NCI-H774 (cell line): ENCODE measurements at regions not wholly inside any gene's neighbourhood (a gene's known extent, or its start where the extent isn't known, plus 50 kb on each side); places are given as distances from the start of the nearest gene placed in this dataset.
"Not testable (repeated sequence)": the region's sequence is repeated elsewhere in the genome, so short reads cannot be mapped to it uniquely, and the experiment has no call there.

Experiments used
- DNase-seq: peaks from one replicate; lab custom pipeline; 2025; lab: John Stamatoyannopoulos, UW

DNA sequence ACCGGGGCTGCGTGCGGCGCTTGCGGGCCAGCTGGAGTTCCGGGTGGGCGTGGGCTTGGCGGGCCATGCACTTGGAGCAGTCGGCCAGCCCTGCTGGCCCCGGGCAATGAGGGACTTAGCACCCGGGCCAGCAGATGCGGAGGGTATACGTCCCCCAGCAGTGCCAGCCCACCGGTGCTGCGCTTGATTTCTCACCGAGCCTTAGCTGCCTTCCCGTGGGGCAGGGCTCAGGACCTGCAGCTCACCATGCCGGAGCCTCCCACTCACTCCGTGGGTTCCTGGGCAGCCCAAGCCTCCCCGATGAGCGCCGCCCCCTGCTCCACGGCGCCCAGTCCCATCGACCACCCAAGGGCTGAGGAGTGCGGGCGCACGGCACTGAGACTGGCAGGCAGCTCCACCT lies 51.4 kb upstream of the INPP4B start:
- not testable (repeated sequence) for DNase-seq

- DNase-seq: no peak
These were observed 54.5 kb upstream of the INPP4B start for GRCh38 chr4:142900622-142901021.

GRCh38 chr4:142901166-142901662 lies 55.1 kb upstream of the INPP4B start:
- no peak for DNase-seq

DNA sequence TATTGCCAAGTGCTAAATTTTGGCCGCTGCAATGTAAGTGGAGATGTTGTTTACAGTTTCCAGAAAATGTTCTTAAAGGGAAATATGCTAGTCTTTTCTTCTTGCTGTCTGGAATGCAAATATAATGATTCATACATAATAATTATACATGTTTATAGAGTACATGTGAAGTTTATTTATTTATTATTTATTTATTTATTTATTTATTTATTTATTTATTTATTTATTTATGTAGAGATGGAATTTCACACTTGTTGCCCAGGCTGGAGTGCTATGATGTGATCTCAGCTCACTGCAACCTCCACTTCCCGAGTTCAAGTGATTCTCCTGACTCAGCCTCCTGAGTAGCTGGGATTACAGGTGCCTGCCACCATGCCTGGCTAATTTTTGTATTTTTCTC lies 57.5 kb upstream of the INPP4B start:
- not testable (repeated sequence) for DNase-seq

DNA sequence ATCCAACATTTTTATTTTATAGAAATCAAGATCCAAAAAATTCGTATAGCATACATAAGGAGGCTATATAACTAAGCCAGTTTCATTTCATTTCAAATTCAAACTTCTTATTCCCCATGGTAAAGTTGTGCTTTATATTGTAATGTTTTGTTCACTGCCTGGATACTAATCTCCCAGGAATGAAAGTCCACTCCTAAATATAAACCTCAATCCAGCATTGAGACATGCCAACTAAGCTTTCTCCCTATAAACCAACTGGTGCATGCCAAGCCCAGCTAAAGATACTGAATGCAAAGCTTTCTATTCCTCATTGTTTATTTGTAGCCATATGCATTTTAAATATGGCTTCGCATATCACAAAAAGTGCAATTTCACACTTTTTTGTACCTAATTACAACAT lies 63.8 kb upstream of the INPP4B start:
- no peak for DNase-seq

- DNase-seq: no peak
These were observed 66.9 kb upstream of the INPP4B start for GRCh38 chr4:142913034-142913433.

GRCh38 chr4:142913461-142914030 lies 67.4 kb upstream of the INPP4B start:
- no peak for DNase-seq

DNA sequence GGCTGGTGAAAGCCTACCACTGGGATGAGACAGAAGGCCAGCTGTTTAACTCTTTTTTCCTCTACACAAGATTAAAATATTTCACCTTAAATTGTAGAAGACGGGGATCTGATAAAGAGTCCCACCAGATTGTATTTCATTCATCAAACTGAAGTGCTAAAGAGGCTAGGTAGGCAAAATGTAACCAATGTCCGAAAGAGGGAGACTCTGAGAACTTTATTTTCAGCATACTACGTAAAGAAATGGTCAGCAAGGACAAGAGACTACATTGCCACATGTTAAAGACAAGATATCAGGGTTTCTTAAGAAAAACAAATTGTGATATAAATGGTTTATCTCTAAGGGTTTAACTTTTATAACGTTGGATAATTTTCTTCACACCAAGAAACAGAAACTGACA lies 71.6 kb upstream of the INPP4B start:
- no peak for DNase-seq

DNA sequence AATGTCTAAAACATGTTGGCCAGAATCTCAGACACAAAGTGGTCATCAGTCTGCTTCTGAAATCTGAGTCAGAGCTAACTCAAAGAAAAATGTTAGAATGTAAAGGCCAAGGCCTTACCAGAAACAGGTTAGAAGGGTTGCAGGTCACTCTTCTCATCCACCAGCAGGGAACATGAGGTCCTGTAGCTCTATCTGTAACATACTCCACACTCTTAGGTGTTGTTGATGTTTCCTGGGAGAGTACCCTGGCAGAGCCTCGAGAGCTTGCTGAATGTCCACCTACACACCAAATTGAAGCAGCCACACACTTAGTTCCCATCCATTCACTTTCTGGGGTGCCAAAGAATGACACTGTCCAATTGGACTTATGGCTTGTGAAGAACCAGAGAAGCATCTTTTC lies 76.6 kb upstream of the INPP4B start:
- DNase-seq: no peak

- no peak for DNase-seq
These were observed 77.5 kb upstream of the INPP4B start for GRCh38 chr4:142923619-142924018.

DNA sequence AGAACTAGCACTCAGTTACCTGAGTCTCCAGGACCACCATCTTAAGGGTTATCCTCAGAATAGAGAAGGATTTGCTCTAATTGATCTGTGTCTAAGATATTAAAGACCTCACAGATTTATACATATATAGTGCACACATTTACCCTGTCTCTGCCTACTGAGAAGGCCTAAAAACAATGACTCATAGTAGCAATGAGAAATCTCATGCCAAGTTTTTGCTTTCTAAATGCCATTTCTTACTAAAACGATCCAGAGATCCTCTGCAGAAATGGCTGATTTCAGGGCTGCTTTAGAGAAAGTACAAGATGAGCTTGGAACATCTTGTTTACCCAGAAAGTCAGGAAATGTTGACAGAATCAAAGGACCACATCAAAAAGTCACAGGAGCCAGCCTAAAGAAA lies 79.1 kb upstream of the INPP4B start:
- DNase-seq: no peak

DNA sequence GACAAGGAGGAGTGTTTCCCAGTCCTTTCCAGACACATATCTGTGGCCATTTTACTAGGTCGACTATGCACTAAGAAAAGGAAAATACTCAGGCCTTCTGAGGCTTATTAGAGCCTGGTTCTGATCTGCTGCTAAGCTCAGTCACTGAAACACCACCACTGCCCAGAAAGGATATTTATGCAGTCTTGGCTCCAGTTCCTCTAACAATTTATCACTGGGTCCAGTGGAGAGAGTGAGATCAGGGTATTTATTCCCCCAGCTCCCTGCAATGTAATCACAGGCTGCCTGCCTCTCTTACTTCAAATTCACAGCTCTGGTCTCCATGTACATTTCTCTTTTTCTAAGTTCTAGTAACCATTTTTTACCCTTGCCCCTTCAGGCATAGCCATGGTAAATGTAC lies 81.6 kb upstream of the INPP4B start:
- no peak for DNase-seq

DNA sequence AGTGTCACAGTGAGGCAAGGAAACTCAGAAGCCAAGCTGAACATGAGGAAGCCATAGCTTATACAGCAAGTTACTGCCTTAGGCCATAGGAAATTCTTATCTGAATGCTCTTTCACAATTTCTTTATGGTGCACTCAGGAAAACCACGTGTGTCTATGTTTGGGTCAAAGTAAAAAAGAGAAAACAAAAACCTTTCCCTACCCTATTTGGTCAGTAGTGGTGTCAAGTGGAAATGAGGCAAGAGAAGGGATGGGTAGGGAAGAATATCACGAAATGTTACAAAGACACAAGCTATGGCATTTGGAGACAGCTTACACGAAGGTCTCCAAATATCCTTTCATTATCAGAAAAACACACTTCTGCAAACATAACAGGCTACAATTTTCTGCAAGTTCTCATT lies 83.4 kb upstream of the INPP4B start:
- no peak for DNase-seq

DNA sequence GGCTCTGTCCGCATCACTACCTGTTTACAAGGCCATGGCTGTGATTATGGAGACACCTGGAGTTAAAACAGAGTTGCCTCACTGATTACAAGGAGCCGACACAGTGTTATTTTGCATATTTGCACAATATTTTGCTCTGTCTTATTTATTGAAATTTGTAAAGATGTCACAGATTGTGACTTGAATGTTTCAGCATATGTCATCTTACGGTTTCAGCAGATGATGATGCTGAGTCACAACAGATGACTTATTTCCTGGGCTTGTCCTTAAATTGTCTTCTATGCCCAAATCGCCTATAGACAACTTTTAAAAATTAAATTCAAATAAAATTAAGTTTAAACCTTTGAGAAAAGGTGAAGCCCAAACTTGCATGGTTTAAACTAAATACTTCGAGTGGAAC lies 87.1 kb upstream of the INPP4B start:
- DNase-seq: no peak

DNA sequence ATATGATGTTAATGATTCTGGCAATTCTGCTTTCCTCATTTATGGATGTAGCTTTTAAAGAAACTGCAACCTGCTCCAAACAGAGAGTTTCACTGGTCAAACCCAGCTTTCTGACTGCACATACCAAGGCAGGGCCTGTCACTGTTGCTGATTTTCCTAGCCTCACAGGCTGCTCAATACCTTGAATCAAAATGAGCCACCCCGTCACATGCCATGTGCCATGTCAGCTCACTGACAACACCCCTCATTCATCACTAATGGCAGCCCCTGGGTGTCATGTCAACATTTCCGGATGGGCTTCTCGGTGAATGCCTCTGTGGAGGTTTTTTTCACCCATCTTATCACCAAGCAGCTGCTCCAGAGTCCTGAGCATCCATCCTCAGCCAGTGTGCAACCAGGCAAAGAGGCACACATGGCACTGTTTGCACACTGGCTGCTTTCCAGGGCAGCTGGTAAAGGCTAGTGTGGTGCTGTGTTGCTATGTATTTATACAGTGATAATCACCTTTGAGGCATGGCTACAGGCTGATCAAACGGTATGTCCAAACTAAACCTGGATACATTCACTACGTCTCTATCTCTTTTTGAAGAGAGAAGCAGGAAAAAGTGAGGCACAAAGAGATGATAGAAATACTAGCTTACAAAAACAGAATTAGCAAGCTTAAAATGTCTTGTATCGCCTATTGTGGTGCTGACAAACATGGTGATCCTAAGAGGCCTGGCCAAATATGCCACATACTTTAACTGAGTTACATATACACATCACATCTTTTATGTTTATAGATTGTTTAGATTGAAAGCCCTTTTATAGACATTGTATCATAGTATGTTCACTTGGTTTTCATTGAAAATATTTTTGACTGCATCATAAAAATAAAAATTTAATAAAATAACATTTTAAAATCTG lies 94.6 kb upstream of the INPP4B start:
- DNase-seq: peak; percentile 74

- no peak for DNase-seq
These were observed 98.5 kb upstream of the INPP4B start for GRCh38 chr4:142944565-142944964.

DNA sequence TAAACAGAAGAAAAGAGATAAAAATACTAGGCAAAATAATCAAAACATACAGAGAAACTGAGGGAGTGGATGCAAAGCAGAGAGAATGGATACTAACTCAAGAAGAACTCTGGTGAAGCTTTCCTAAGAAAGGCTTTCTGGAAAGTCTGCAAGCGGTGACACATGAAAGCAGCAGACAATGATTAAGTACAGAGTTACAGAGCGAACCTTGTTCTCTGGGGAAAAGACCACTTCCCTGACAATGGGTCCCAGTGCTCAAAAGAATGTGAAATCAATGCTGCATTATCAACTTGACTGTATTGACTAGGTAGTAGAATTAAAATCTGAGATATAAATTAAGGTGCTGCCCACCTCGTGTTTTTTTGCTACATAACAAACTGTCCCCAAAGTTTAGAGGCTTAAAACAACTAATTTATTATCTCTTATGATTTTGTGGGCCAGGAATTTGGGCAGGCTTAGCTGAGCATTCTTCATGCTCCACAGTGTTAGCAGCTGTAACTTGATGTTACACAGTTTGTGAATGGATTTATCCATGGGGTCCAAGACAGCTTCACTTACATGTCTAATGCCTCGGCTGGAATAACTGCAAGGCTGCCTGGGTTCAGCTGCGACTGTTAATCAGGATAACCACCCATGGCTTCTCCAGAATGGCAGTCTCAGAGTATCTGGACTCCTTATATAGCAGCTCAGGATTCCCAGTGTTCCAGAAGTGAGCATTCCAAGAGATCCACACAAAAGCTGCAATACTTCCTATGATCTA lies 106.9 kb upstream of the INPP4B start:
- DNase-seq: no peak

GRCh38 chr4:142954415-142954814 lies 108.3 kb upstream of the INPP4B start:
- DNase-seq: no peak

DNA sequence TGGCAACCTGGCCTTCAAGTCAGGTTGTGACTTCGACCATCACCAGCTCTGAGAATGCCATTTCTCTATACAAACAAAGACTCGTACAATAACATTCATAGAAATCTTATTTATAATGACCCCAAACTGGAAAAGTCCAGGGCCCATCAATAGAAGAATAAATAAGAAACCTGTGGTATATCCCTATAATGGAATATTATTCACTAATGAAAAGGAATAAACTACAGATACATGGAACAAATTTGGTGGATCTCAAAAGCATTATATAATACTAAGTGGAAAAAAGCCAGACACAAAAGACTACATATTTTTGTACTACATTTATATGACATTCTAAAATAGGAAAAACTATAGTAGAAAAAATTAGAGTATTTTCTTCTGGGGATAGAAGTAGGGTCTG lies 109.4 kb upstream of the INPP4B start:
- no peak for DNase-seq

- no peak for DNase-seq
These were observed 113.1 kb upstream of the INPP4B start for GRCh38 chr4:142959173-142959572.

- no peak for DNase-seq
These were observed 114.0 kb upstream of the INPP4B start for GRCh38 chr4:142960126-142960525.

DNA sequence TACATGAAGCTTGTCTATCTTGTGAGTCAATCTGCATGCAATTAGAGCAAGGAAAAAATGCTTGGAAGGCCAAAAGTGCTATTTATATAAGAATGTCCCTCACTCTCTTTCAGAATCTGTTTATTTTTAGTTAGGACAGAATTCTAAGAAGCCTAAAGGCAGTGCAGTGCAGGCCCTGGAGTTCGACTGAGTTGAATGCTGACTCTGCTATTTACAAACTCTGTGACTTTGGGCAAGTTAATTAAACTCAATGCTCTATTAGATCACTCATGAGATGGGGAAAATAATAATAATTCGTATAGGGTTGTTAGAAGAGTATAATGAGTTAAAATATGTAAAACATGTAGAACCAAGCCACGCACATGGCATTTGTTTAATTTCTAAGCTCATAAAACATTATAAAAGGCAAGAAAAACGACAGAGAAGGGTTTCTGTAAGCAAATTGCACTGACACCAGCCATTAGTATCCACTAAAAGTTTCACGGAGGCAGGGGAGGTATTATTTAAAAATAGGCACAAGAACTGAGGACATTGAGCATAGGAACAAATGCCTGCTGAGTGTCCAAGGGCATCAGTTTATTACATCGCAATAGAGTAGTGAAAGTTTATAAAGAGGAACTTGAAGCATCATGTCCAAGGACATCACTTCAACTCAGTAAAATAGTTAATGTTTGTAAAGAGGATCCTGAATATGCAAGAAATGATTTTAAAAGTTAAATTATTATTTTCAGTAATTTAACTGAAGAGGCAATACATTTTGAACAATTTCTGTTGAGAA lies 115.0 kb upstream of the INPP4B start:
- DNase-seq: no peak
